ENCODE measurements at regions not wholly inside any gene's neighbourhood (a gene's known extent, or its start where the extent isn't known, plus 50 kb on each side); places are given as distances from the start of the nearest gene placed in this dataset.
"Not testable (repeated sequence)": the region's sequence is repeated elsewhere in the genome, so short reads cannot be mapped to it uniquely, and the experiment has no call there.

DNA sequence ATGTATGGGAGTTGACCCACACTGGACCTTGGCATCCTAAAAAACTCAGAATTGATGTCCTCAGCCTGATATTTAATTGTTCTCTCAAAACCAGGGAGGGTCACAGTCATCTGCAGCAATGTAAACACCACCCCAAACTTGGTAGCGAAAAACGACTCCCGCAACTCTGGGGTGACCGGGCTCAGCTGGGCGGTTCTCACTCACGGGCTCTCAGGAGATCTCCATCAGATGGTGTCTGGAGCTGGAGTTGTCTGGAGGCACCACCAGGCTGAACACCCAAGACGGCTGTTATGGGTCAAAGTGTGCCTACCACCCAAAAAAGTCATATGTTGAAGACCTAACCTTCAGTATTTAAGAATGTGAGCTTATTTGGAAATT lies 50.9 kb upstream of the NXT1 start:
- no peak for DNase-seq

- DNase-seq, result no peak
Measured at GRCh38 chr20:23298926-23299672, 51.5 kb upstream of the NXT1 start.

DNA sequence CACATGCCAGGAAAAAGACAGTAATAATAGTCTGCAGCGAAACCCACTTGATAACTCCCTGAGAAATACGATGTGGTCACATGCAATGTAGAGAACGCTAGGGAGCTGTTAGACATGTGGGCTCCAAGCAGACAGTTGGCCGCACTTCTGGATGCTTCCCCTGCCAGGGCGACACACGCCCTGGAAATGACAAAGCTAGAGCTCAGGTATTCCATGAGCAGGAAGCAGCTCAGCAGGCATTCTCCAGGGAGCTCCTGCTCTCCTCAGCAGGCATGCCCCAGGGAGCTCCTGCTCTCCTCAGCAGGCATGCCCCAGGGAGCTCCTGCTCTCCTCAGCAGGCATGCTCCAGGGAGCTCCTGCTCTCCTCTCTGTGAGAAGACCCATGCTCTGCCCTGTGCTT lies 52.4 kb upstream of the NXT1 start:
- DNase-seq, result no peak

DNA sequence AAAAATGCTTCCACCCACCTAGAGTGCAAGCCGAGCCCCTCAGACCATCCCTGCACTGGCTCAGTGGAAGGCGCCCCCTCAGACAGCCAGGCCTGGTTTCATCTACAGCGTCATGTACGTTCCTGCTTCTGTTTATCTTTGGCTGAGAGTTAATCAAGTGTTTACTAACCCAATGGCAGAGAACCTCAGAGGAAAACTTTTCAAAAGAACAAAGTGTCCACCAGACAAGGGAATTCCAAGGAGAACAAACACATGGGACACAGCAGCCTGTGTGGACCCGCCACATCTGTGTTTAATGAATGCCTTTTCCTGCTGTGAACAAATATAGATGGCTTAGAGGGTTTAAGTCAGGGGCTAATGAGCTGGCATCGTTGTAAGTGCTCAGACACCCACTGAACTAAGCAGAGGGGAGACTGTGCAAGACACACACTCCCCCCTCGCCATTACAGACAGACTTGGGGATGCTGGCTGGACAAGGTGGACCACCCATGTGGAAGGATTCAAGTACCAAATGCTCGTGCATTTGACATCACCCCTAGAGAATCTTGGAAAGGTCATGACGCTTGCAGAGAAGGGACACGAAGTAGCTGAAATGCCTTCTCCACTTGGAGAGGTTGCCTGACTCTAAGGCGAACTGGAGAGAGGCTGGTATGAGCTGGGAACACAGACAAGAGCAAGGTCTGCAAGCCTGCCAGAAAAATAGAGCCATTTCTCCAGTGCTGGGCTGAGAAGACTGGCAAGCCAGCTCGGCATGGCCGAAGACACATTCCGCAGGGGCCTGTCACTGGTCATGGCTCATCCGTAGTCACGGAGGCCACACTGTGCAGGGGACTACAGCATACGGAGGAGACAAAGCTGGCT lies 53.5 kb upstream of the NXT1 start:
- DNase-seq, result no peak

- no peak for DNase-seq
Measured at GRCh38 chr20:23295934-23296333, 54.7 kb upstream of the NXT1 start.

GRCh38 chr20:23294671-23295070 lies 55.9 kb upstream of the NXT1 start:
- DNase-seq, result no peak

DNA sequence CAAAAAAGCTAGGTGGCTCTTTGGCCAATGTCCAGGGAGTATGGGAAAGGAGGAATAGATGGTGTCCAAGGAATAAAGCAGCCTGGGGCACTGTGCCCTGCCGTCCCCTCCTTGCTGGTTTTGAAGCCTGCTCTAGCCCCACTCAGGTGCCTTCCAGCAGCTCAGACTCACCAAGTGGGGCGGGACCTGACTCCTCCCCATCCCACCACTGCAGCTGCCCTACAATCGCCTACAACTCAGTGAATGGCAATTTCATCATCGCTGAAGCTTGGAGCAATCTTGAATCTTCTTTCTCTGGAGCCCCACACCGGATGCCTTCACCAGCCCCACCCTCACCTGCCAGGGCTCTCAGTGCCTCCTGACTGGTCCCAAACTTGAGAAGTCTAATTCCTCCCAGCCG lies 56.4 kb upstream of the NXT1 start:
- no peak for DNase-seq

DNA sequence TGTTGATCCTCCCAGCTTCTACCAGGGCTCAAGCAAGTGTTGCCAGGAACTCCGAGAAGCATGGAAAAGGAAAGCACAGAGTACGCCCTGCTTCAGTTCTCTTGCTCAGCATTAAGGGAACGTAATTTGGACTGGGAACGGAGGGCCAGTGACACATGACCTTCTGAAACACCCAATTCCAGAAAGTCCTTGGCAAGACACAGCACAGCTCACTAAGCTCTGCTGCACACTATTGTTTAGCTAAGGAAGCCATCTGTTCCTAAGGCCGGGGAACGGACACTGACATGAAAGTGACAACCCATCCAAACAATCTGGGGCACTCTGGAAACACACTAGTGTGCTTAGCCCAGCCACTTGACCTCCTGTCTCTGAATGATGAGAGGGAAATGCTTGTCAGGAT lies 56.9 kb upstream of the NXT1 start:
- no peak for DNase-seq

- not testable (repeated sequence) for DNase-seq
Measured at GRCh38 chr20:23292311-23292710, 58.3 kb upstream of the NXT1 start.

DNA sequence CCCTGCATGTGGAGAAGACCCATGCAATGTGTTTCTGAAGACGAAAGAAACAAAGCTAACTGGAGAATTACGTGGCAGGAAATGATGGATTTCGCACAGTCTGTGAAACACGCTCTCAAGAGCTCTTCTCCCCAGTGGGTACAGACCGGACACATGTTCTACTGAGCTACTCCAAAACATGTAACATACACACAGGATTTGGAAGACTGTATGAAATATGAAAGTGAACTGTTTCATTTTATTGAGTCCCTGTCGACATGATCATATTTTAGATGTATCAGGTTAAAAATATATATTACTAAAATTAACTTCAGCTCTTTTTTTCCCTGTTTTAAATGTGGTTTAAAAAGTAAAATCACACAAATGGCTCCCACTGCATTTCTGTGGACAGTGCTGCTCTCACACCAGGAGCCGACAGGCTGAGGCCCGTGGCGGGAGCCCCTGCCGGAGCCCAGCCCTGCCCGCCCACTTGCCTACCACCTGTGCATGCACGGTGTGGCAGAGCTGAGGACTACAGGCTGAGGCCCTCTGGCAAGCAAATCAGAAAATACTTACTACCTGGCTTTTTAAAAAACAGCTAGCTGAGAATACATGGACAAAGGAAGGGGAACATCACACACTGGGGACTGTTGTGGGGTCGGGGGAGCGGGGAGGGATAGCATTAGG lies 58.9 kb upstream of the NXT1 start:
- DNase-seq, result no peak

DNA sequence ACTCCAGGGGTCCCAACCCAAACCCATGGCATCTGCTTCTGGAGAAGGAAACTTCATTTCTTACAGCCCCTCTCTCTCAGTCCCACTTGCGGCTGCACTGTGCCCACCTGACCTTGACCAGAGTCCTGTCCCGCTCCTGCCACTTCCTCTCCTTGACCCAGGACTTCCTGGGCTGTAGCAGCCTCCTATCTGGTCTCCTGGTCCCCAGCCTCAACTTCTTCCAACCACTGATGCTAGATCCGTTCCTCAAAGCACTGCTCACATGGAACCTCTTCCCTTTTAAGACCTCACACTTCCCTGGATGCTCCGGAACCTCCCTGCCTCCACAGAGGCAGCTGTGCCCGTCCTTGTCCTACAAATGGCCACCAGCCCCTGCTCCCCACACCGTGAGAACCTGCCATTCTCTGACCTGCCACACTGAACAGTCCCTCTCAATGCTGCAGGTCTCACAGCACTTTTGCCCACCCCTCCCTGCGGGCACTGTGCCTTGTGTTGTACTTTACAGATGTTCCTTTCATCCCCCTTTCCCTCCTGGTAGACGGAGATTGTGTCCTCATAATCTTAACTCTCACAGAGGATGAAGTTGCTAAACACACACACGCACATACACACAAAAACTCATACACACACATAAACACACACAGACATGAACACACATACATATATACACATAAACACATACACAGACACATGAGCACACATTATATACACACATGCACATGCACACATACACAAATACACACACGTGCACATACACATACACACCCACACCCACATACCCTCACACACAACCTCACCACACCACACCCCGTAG lies 59.6 kb upstream of the NXT1 start:
- DNase-seq, result no peak

- no peak for DNase-seq
Measured at GRCh38 chr20:23289724-23290395, 60.7 kb upstream of the NXT1 start.

GRCh38 chr20:23289249-23289648 lies 61.3 kb upstream of the NXT1 start:
- no peak for DNase-seq

DNA sequence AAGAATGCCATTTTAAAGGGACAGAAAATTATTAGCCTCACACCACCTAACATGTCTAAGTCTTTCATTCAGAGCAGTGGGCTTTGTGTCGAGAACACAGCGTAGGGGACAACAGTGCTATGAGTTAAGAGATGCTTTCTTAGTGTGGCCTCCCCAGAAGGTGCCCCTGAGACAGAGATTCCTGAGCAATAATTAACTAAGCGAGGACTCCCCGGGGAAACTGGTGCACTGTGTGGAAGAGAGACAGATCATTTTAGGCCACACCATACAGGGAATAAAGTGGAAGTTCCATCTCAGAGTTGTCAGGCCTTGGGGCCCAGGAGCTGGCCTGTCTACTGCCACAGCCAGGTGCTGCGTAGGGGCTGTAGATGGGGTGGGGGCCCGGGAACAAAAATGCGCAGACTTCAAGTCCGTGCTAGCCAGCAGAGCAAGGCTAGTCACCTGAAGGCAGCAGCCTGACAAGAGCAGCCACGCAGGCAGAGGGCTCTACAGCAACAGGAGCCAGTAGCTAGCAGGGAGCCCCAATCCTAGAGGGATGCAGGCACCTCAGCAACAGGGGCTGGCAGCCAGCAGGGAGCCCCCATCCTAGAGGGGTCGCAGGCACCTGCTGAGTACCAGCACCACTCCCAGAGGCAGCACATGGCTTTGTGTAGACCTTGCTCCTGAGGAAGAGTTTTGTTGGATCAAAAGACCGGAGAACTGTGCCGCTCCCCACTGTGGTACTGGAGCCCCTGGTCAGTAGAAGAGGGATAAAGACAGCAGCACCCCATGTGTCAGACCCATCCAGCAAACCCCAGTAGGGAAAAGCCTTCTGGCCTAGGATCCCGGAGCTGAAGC lies 63.0 kb upstream of the NXT1 start:
- DNase-seq, result no peak

- DNase-seq, result no peak
Measured at GRCh38 chr20:23286346-23286745, 64.2 kb upstream of the NXT1 start.

DNA sequence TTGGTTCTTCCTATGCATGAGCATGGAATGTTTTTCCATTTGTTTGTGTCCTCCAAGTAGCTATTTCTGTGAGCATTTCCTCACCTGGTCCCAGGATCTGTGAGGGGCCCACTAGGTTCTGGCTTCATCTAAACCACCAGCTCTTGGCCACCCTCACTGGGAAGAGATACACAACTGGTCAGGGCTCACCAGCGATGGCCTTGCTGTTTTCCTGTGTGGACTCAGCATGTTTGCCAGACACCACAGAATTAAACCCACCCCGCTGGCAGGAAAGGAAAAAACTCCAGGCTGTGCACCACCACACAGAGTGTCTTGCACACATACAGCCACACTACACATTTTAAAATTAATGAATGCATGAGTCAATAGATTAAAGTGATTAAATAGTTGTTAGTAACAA lies 65.1 kb upstream of the NXT1 start:
- DNase-seq, result no peak

GRCh38 chr20:23284009-23284408 lies 66.6 kb upstream of the NXT1 start:
- DNase-seq, result no peak

DNA sequence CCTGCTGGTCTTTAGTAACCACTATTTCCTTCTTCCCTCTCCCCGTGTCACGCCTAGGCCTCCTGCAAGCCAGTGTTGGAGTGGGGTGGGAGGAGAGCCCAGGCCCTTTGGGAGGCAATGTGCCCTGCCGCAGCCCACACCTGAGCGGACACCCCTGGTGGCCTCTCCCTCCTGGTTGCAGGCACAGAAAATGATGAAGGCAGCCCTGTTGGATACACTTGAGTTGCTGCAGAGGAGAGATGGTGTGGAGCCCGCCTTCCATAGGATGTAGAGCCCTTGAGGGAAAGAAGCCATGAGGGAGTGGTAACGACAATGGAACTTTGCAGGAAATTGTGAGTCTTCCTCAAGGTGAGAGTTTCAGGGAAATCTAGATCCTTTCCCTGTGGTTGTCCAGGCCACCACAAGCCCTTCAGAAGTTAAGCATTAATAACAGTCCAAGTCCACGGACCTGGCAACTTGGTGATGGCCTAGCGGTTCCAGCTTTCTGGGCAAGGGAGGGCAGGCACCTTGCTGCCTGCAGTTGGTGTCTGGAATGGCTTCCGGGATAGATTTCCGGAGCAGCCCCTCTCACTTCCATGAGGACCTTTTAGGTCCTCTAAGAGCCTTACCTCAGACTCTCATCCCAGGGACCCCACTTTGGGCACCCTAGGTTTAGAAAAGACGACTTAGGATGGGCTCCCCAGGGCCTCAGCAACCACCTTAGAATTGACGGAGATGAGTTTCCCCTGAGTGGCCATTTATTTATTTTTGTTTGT lies 67.3 kb upstream of the NXT1 start:
- no peak for DNase-seq

DNA sequence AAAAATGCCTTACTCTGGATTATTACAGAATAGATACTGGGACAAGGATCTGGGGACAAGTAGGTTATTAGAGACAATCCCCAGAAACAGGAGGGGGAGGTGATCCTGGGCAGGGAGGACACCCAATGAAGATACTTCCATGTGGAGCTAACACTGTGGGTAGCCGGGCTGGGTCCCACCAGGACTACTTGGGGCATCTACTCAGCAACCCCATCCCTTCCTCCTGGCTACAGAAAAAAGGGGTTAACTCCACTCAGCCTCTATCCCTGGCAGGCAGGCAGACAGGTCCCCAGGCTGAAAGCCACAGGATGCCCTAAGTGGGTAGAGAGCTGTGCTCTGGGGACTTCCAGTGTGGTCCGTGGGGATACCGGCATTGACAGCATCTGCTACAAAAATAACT lies 68.0 kb upstream of the NXT1 start:
- no peak for DNase-seq

DNA sequence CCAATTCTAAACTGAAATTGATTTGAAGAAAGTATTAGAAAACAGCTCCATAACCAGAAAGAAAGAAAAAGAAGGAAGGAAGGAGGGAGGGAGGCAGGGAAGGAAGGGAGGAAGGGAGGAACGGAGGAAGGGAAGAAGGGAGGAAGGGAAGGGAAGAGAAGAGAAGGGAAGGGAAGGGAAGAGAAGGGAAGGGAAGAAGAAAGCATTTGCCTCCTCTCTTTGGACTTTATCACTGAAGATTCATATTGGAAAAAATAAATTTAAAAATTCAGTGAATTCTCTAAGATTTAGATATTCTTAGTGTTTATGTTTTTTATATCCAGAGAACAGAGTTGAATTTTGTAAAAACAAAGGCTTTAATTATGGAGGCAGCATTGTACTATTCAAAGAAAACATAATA lies 68.5 kb upstream of the NXT1 start:
- DNase-seq, result no peak

DNA sequence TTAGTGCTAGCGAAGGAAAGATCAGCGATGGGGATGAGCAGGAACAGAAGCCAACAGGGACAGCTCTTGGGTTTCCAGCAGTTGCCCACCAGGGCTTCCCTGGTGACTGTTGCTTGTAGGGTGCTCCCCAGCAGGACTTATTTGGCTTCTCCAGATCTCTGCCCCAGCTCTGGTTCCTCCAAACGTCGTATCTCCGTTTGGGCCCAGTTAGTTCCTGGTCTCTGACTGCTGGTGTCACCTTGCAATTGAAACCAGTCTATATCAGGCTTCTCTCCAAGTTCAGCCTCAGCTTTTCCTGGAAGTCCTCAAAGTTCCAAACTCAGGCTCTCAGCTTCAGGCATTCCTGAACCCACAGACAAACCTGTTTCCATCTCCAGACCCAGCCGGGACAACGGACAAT lies 70.8 kb upstream of the NXT1 start:
- DNase-seq, result no peak

All from right hindlimb (tissue), 1 donor.